Erythroblast (primary cell): ENCODE measurements at regions not wholly inside any gene's neighbourhood (a gene's known extent, or its start where the extent isn't known, plus 50 kb on each side); places are given as distances from the start of the nearest gene placed in this dataset.

Experiments used
- DNase-seq, 2 experiments: peaks; one replicate each; lab custom pipeline; 2025; lab: John Stamatoyannopoulos, UW
- GATA1 ChIP-seq: IDR thresholded peaks from 2 replicates; pipeline ENCODE4 v1.6.1; 2011; ENCODE audit warnings: low read depth, mild to moderate bottlenecking, control low read depth, low read length, moderate library complexity
- POLR2A ChIP-seq: IDR thresholded peaks from 2 replicates; pipeline ENCODE4 v1.6.1; 2011; ENCODE audit warnings: mild to moderate bottlenecking, low read length

DNA sequence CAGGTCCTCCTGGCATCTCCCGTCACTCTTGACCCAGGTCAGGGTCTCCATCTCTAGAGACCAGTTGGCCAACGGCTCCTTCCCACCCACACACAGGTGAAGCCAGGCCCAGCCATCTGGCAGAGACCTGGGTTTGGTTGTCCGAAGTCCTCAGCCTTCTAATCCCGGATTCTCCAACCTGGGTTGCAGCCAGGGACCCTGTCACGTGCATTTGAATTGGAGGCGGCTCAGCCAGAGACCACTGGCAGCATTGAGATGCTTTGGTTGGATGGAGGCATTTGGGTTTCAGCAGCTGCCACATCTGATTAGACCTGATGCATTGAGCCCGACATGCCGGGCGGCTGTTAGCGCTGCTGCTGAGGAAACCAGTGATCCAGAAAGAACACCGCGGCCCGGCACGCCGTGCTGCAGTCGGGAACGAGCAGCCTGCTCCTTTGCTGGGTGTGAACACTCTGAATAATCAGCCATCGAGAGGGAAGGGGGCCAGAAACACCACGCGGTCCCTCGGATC, 163.2 kb downstream of the BRD1 start:
- DNase-seq: no peak

DNA sequence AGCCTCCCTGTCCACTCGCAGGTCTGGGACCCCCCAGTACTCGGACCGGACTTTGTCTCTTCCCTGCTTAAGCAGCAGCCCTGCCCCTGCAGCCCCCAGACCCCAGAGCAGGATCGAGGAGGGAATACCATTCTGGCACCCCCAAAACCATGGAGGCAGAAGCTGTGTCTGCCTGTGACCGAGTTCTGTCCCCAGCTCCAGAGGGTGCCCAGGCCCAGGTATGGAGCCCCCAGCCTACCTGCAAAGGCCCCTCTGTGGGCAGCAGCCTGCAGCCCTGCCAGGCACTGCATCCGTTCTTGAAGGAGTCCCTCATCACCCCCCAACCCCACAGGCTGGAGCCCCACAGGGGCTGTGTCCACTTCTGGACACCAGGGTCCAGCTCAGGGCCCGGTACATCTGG, 163.8 kb downstream of the BRD1 start:
- TF ChIP-seq POLR2A: no peak
- no peak for TF ChIP-seq GATA1

More for the DNA sequence above, 163.2 kb downstream of the BRD1 start:
- TF ChIP-seq POLR2A (no peak), GATA1 (no peak)

GRCh38 chr22:49663311-49663711, 164.4 kb downstream of the BRD1 start:
- DNase-seq: no peak
- no peak for TF ChIP-seq GATA1
- TF ChIP-seq POLR2A: no peak

More for the DNA sequence above, 163.8 kb downstream of the BRD1 start:
- DNase-seq: no peak

DNA sequence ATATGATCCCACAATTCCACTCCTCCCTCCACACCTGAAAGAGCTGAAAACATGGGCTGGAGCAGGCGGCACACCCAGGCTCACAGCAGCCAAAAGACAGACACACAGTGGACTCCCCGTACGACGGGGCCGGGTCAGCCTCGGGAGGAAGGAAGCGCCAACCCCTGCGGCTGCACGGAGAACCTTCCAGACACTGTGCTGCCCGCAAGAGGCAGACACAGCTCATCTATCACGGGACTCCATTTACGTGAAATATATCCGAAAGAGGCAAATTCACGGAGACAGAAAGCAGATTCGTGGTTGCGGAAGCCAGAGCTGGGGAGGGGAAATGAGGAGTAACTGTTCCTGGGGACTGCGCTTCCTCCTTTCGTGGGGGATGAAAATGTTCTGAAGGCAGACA, 165.0 kb downstream of the BRD1 start:
- DNase-seq: no peak
- no peak for TF ChIP-seq GATA1
- no peak for TF ChIP-seq POLR2A

DNA sequence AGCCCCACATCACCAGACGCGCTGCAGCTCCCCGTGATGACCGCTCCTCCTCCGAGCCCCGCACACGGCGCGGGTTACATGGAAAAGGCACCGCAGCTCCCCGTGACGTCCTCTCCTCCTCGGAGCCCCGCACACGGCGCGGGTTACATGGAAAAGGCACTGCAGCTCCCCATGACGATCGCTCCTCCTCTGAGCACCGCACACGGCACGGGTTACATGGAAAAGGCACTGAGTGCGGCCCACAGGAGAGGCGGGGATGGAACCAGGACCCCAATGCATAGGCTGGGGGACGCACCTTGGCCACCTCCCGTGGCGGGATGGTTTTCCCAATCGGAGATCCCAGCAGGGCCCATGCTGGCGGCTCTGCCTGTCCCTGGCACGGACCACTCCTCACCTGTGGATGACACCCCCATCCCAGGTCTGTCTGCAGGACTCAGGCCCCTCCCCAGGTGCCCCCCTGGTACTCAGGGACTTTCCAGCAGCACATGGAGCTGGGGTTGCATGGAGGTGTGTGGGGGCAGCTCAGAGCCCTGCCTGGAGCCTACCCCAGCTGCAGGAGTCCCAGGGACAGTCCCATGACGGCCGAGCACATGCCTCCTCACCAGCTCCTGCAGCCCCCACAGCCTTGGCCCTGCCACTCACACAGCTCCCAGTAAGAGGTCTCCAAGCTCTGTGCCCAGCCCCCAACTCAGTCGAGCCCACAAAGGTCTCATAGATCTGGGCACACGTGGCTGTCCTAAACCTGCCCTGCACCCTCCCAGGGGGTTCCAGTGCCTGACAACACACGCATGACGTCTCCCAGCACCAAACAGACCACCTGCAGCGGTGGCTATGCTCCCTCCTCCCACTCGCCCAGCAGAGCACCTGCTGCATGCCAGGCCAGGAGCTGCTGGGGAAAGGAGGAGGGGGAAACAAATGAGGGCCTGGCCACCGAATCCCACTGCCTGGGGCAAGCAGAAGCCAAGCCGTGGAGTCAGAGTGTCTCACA, 166.6 kb downstream of the BRD1 start:
- TF ChIP-seq GATA1 (no peak), POLR2A (no peak)
- no peak for DNase-seq

DNA sequence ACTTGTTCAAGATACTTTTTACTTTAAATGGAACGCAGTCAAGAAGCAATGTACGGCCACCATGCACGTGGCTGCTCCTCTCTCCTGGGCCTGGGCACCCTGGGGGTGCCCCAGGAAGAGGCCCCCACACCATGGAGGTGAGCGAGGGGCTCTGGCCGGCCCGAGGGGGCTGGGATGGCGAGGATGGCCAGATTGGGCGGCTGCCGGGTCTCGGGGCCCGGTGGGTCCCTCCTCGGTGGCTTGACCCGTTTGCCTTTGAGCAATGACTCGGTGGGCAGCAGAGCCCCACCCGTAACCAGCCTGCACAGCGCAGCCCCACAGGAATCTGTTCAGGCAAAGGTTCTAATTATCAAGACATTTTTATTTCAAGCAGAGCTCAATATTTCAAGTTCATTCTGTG, 167.4 kb downstream of the BRD1 start:
- no peak for DNase-seq
- TF ChIP-seq POLR2A (no peak), GATA1 (no peak)

DNA sequence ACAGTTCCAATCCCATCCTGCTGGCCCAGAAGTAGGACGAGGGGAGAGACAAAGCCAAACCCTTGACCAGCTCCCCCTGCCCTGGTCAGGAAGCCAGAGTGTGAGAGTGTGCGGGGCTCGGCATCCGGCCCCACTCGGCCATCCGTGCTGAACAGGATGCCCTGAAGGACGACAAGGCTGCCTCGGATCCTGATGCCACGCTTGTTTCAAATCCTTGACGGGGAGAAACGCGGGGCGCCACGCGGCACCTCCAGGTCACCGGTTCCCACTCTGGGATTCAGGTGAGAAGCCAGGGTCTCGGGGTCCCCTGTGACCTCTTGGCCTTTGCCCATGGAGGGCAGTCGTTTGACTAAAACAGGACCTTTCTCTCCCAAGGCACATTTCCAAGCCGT, 167.8 kb downstream of the BRD1 start:
- no peak for DNase-seq
- TF ChIP-seq POLR2A: no peak
- TF ChIP-seq GATA1: no peak

- TF ChIP-seq POLR2A: no peak
- no peak for TF ChIP-seq GATA1
- DNase-seq: no peak
Observed at GRCh38 chr22:49659281-49659923, 168.3 kb downstream of the BRD1 start.

DNA sequence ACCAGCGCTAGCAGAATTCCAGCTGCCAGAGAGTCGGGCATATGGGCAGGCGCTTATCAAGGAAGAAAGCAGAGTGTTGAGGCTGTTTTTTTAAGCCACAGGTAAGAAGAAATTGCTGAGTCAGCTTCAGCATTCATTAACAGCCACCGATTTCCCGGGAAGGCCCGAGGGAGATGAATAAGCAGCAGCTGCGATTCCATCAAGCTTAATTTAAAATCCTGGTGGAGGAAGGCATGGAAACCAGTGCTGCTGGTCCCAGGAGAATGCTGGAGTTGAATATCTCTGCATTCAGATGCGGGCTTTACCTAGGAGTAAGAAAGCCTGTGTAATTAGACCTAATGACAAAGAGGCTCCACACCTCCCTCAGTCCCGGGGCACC, 168.8 kb downstream of the BRD1 start:
- TF ChIP-seq GATA1: no peak
- TF ChIP-seq POLR2A: no peak
- no peak for DNase-seq

DNA sequence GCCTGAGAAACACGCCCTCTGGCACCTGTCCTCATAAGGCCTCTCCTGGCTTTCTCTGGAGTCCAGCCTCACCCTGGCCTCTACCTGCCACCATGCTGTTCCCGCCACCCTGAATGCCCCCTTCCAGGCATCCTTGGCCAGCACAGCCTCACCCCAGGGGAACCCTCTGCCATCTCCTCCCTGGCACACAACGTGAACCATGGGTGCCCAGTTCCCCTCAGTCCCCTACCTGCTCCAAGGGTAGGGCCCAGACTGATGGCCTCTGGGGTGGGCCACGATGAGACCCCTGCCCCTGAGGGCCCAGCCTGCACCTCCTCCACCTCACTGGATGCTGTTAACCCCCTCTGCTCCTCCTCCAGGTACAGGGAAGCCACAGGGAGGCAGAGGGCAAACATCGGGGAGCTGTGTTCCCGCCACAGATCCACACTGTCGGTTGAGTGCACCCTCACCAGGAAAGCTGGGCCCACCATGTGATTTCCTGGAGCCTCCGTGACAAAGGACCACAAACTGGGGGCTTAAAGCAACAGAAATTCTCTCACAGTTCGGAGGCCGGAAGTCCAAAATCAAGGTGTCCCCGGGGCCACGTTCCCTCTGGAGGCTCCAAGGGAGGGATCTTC, 169.6 kb downstream of the BRD1 start:
- TF ChIP-seq POLR2A (no peak), GATA1 (no peak)
- no peak for DNase-seq

DNA sequence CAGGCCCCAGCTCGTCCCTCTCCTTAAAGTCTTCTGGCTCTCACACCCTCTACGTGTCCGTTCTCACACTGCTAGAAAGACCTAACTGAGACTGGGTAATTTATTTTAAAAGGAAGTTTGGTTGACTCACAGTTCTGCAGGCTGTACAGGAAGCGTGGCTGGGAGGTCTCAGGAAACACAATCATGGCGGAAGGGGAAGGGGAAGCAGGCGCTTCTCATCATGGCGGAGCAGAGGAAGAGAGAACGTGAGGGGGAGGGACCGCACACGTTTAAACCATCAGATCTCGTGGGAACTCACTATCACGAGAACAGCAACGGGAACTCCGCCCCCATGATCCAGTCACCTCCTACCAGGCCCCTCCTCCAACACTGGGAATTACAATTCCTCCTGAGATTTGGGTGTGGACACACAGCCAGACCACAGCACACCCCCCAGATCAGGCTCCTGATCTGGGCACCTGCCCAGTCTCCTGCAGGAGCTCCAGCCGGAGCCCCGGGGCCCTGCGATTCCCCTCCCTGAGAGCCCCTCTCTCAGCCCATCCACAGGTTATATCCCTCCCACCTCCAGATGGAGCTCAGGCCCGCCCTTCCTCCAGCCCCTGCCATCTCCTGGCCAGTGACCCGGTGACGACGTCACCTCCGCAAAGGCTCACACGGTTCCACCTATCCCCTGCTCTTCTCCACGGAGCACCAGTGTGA, 170.2 kb downstream of the BRD1 start:
- TF ChIP-seq POLR2A (peak; percentile 69), GATA1 (no peak)
- peak; percentile 81 to 82 for DNase-seq

DNA sequence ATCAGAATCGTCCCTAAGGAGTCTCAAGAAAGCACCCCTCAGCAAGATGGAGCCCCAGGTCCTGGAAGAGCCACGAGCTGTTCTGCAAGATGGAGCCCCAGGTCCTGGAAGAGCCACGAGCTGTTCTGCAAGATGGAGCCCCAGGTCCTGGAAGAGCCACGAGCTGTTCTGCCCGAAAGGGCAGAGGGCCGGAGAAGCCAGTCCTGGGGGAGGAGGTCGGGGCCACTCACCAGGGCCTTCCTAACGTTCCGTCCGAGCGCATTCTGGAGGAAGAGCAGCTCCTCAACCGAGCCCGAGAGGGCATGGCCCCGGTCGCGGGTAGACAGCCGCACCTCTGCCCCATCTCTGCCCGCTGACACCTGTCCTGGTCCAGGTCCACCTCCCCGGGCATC, 170.8 kb downstream of the BRD1 start:
- DNase-seq: peak in 1 of 2 experiments; percentile 41

GRCh38 chr22:49656291-49656851, 171.3 kb downstream of the BRD1 start:
- no peak for DNase-seq
- no peak for TF ChIP-seq POLR2A
- no peak for TF ChIP-seq GATA1
